MCF 10A (cell line): ENCODE measurements at regions not wholly inside any gene's neighbourhood (a gene's known extent, or its start where the extent isn't known, plus 50 kb on each side); places are given as distances from the start of the nearest gene placed in this dataset.

Experiments used
- BruUV-seq: library from RNA; stranded (reverse); fragments of 400-500 nt; replicated peaks from 2 replicates; lab custom pipeline; 2021; lab: Mats Ljungman, UMichigan
- CTCF ChIA-PET: fragments of 300-600 bp; sonication (Branson Sonifier 250); formaldehyde crosslinking; extraction: SDS; loops from one replicate; lab custom pipeline; 2021; ENCODE audit warnings: antibody characterized with exemption, inconsistent platforms; lab: Yijun Ruan, JAX
- POLR2A ChIA-PET: fragments of 300-600, 350-650 bp; sonication (Branson Sonifier 250); formaldehyde crosslinking; extraction: SDS; loops from one replicate; lab custom pipeline; 2020; ENCODE audit warnings: antibody characterized with exemption, inconsistent platforms; lab: Yijun Ruan, JAX
- DNase-seq: peaks from one replicate; pipeline ENCODE4 v3.0.0-alpha.2; 2018; ENCODE audit not compliant: unreplicated experiment
- H3K27ac Mint-ChIP-seq: one replicate; pipeline ENCODE4 v1.8.0; 2022; ENCODE audit warnings: mild to moderate bottlenecking, low read depth, mixed read lengths; ENCODE audit not compliant: unreplicated experiment
- H3K27me3 Mint-ChIP-seq: one replicate; pipeline ENCODE4 v1.8.0; 2022; ENCODE audit warnings: mixed read lengths; ENCODE audit not compliant: insufficient read depth, unreplicated experiment
- H3K36me3 Mint-ChIP-seq: one replicate; pipeline ENCODE4 v1.8.0; 2022; ENCODE audit warnings: mild to moderate bottlenecking, moderate library complexity, mixed read lengths; ENCODE audit not compliant: insufficient read depth, unreplicated experiment
- H3K4me1 Mint-ChIP-seq: one replicate; pipeline ENCODE4 v1.8.0; 2022; ENCODE audit warnings: mixed read lengths; ENCODE audit not compliant: insufficient read depth, unreplicated experiment
- H3K4me3 Mint-ChIP-seq: one replicate; pipeline ENCODE4 v1.8.0; 2022; ENCODE audit warnings: mild to moderate bottlenecking, moderate library complexity, mixed read lengths; ENCODE audit not compliant: unreplicated experiment
- H3K9me3 Mint-ChIP-seq: one replicate; pipeline ENCODE4 v1.8.0; 2022; ENCODE audit warnings: mixed read lengths; ENCODE audit not compliant: unreplicated experiment
- intact Hi-C: fragments of 100-400 bp; cut with micrococcal nuclease; formaldehyde crosslinking; loops from 2 replicates; pipeline ENCODE4 v1.14.1; 2022
- TF ChIP-seq, protein P1 (sequence below): fragments of 200-600 bp; IDR thresholded peaks from one replicate; pipeline ENCODE4 v1.8.0; 2022; ENCODE audit warnings: antibody characterized with exemption, mild to moderate bottlenecking; ENCODE audit not compliant: unreplicated experiment

DNA sequence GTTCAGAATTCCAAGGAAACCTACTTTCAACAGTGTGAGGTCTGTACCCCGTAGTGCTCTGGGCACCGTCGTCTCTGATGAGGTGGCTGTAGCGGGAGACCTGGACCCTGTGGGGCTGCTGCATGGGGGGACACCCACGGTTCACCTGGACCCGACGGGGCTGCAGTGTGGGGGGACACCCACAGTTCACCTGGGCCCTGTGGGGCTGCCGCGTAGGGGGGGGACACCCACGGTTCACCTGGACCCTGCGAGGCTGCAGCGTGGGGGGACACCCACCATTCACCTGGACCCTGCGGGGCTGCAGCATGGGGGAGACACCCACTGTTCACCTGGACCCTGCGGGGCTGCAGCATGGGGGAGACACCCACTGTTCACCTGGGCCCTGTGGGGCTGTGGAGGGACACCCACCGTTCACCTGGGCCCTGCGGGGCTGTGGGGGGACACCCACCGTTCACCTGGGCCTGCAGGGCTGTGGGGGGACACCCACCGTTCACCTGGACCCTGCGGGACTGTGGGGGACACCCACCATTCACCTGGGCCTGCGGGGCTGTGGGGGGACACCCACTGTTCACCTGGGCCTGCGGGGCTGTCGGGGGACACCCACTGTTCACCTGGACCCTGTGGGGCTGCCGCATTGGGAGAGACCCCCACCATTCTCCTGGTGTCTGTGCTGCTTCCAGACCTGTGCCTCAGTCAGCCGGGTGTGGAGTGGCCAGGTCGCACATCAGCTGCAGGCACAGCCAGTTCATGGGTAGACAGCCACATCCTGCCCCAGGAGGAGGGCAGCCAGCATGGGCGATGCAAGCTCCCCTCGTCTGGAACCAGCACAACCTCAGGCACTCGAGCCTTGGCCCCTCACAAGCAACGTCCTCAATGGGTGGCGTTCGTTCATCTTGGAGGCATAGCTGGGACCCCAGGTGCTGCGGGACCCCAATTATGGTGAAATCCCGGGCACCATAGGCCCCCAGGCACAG, 114.5 kb downstream of the TMEM18 start:
- TF ChIP-seq, protein P1, sequence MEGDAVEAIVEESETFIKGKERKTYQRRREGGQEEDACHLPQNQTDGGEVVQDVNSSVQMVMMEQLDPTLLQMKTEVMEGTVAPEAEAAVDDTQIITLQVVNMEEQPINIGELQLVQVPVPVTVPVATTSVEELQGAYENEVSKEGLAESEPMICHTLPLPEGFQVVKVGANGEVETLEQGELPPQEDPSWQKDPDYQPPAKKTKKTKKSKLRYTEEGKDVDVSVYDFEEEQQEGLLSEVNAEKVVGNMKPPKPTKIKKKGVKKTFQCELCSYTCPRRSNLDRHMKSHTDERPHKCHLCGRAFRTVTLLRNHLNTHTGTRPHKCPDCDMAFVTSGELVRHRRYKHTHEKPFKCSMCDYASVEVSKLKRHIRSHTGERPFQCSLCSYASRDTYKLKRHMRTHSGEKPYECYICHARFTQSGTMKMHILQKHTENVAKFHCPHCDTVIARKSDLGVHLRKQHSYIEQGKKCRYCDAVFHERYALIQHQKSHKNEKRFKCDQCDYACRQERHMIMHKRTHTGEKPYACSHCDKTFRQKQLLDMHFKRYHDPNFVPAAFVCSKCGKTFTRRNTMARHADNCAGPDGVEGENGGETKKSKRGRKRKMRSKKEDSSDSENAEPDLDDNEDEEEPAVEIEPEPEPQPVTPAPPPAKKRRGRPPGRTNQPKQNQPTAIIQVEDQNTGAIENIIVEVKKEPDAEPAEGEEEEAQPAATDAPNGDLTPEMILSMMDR: no peak
- ChIA-PET CTCF (no interaction called here), POLR2A (no interaction called here)
- no peak overlapping the region for H3K27ac Mint-ChIP-seq
- no peak overlapping the region for H3K4me3 Mint-ChIP-seq
- no peaks in the 10 kb centered on the region for H3K36me3 Mint-ChIP-seq
- H3K9me3 Mint-ChIP-seq: no peaks in the 10 kb centered on the region
- H3K4me1 Mint-ChIP-seq: peaks cover 16% of the 10 kb centered on the region
- H3K27me3 Mint-ChIP-seq: peaks cover 47% of the 10 kb centered on the region
- DNase-seq: no peak
- no TSS peak for BruUV-seq
- intact Hi-C loops: no loop called here

DNA sequence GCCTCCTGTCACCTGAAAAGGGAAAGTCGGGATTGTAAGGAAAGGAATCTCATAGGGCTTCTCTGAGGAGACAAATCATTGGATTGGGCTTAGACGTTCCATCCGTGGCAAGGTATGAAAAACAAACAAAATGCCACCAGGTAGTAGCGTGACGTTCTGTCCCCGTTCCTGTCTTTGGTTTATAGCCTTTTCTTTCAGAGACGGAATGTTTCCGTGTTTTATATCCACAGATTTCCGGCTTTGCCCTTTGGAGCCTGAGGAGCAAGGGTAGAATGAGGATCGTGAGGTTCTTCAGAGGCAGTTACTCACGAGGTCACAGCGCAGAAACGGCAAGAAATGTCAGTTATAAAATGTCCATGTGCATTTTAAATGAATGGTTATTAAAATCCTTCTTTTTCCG, 118.3 kb downstream of the TMEM18 start:
- ChIA-PET CTCF (no interaction called here), POLR2A (no interaction called here)
- Mint-ChIP-seq H3K4me3 (no peak overlapping the region), H3K4me1 (peaks cover 31% of the 10 kb centered on the region), H3K27me3 (peaks cover 47% of the 10 kb centered on the region), H3K36me3 (peaks cover 5% of the 10 kb centered on the region), H3K27ac (no peak overlapping the region), H3K9me3 (no peaks in the 10 kb centered on the region)
- no peak for DNase-seq
- BruUV-seq: no TSS peak
- TF ChIP-seq, protein P1: no peak
- intact Hi-C loops: no loop called here

DNA sequence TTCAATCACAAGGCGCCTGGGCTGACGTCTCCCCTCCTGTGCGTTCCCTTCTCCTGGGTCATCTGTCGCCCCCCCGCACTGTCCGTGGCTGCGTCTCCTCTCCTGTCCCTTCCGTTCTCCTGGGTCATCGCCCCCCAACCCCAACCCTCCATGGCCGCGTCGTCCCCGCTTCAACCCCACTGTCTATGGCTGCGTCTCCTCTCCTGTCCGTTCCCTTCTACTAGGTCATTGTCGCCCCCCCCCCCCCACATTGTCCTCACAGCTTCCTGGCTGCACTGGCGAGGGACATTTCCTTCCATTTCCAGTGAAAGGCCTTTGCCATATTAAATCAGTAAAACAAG, 118.9 kb downstream of the TMEM18 start:
- BruUV-seq: no TSS peak
- Mint-ChIP-seq H3K27ac (no peak overlapping the region), H3K9me3 (no peaks in the 10 kb centered on the region), H3K4me1 (peaks cover 31% of the 10 kb centered on the region), H3K36me3 (peaks cover 5% of the 10 kb centered on the region), H3K4me3 (no peak overlapping the region), H3K27me3 (peaks cover 47% of the 10 kb centered on the region)
- intact Hi-C loops: no loop called here
- ChIA-PET CTCF (no interaction called here), POLR2A (no interaction called here)
- no peak for DNase-seq
- TF ChIP-seq, protein P1: no peak

DNA sequence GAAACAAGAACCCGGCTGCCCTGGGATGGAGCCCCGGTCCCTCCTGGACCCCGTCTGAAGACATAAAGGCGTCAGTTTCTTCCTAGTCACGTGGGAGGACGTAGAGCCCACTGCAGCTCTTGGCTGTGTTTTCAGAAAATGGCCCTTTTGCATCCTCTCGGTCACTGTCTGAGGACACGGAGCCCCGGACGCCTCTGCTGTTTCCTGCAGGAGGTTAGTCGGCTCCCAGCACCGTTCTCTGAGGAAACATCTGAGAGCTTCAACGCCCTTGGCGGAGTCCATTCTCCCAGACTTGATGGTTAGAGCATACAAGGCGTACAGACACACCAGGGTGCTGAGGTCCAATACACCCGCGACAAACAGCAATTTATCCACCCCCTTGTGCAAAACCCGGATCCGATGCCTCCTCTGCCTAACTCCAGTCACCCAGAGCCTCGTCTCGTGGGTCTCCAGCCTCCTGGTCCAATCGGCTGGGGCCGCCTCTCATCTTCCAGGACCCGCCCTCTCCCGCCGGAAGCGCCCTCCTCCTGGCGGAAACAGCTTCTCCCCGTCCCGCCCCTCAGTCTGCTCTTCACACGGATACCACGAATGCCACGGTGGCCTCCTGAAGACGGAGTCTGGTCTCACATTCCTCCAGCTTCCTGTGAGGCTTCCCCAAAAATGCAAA, 119.4 kb downstream of the TMEM18 start:
- ChIA-PET POLR2A (interaction anchor here (2.9 kb wide), 1 partner anchor 10 kb away, joined by 24 read pairs; no protein-coding TSS in a partner anchor), CTCF (no interaction called here)
- intact Hi-C loops: no loop called here
- TF ChIP-seq, protein P1: no peak
- no TSS peak for BruUV-seq
- H3K27me3 Mint-ChIP-seq: peaks cover 47% of the 10 kb centered on the region
- no peak for DNase-seq
- H3K4me1 Mint-ChIP-seq: peaks cover 31% of the 10 kb centered on the region
- H3K27ac Mint-ChIP-seq: no peak overlapping the region
- no peaks in the 10 kb centered on the region for H3K9me3 Mint-ChIP-seq
- no peak overlapping the region for H3K4me3 Mint-ChIP-seq
- H3K36me3 Mint-ChIP-seq: peaks cover 5% of the 10 kb centered on the region
